Right lobe of liver (tissue), 4 donors: ENCODE measurements at regions not wholly inside any gene's neighbourhood (a gene's known extent, or its start where the extent isn't known, plus 50 kb on each side); places are given as distances from the start of the nearest gene placed in this dataset.

Experiments
- POLR2A ChIP-seq: fragments of 450-650 bp; IDR thresholded peaks from one replicate; pipeline ENCODE4 v1.6.1; 2017; ENCODE audit warnings: antibody characterized with exemption, mild to moderate bottlenecking
- TF ChIP-seq, protein P1 (sequence below), 4 donors: fragments of 200-600 bp in 3 of 4; fragments of 450-650 bp in 1 of 4; IDR thresholded peaks; one replicate each; pipeline versions ENCODE4 v1.5.1 to v1.8.0; 2016 to 2022; ENCODE audit warnings: antibody characterized with exemption in 4 of 4, mild to moderate bottlenecking in 2 of 4
- donor health status: DM: no; HTN: no; CAD: no.
- donor health status: DM: no; HTN: no; CAD: no.
- donor health status: DM: no; HTN: yes; CAD: no.

DNA sequence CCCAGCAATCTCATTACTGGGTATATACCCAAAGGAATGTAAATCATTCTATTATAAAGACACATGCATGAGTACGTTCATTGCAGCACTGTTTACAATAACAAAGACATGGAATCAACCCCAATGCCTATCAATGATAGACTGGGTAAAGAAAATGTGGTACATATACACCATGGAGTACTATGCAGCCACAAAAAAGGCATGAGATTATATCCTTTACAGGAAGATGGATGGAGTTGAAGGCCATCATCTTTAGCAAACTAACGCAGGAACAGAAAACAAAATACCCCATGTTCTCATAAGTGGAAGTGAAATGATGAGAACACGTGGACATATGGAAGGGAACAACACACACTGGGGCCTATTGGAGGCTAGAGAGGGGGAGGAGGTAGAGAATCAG is 115.7 kb downstream of the NUS1 start:
- TF ChIP-seq, protein P1, sequence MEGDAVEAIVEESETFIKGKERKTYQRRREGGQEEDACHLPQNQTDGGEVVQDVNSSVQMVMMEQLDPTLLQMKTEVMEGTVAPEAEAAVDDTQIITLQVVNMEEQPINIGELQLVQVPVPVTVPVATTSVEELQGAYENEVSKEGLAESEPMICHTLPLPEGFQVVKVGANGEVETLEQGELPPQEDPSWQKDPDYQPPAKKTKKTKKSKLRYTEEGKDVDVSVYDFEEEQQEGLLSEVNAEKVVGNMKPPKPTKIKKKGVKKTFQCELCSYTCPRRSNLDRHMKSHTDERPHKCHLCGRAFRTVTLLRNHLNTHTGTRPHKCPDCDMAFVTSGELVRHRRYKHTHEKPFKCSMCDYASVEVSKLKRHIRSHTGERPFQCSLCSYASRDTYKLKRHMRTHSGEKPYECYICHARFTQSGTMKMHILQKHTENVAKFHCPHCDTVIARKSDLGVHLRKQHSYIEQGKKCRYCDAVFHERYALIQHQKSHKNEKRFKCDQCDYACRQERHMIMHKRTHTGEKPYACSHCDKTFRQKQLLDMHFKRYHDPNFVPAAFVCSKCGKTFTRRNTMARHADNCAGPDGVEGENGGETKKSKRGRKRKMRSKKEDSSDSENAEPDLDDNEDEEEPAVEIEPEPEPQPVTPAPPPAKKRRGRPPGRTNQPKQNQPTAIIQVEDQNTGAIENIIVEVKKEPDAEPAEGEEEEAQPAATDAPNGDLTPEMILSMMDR (IDR thresholded peaks at IDR 0.05) = no peak
- TF ChIP-seq POLR2A = no peak
